Astrocyte (in vitro differentiated cells and primary cell): ENCODE measurements at regions not wholly inside any gene's neighbourhood (a gene's known extent, or its start where the extent isn't known, plus 50 kb on each side); places are given as distances from the start of the nearest gene placed in this dataset.

Experiments used
- EZH2 ChIP-seq: IDR thresholded peaks from 2 replicates; pipeline ENCODE4 v1.6.1; 2012; ENCODE audit warnings: mild to moderate bottlenecking, low read length, inconsistent platforms; ENCODE audit not compliant: insufficient read depth
- TF ChIP-seq, protein P1 (sequence below): IDR thresholded peaks from 2 replicates; pipeline ENCODE4 v1.5.1; 2011; ENCODE audit warnings: low read depth, mild to moderate bottlenecking, inconsistent platforms, low read length, moderate library complexity; ENCODE audit not compliant: insufficient read depth

DNA sequence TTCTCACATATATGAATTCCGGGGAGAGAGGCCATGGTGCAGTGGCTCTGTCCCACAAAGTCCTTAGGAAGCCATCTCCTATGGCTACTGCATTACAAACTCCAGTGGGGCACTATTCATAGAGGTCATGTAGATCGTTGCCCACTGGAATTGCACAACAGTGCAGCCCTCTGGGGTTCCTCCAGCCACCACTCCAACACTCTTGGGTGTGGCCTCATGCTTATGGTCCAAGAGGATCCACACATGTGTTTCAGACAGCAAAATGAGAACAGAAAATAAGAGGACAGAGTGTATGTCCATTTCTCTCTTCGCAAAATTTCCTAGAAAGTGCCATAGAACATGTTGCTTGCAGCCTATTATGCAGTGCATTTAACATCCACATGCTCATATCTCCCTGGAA lies 444.2 kb upstream of the FAM241A start:
- no peak for TF ChIP-seq EZH2
- TF ChIP-seq, protein P1, sequence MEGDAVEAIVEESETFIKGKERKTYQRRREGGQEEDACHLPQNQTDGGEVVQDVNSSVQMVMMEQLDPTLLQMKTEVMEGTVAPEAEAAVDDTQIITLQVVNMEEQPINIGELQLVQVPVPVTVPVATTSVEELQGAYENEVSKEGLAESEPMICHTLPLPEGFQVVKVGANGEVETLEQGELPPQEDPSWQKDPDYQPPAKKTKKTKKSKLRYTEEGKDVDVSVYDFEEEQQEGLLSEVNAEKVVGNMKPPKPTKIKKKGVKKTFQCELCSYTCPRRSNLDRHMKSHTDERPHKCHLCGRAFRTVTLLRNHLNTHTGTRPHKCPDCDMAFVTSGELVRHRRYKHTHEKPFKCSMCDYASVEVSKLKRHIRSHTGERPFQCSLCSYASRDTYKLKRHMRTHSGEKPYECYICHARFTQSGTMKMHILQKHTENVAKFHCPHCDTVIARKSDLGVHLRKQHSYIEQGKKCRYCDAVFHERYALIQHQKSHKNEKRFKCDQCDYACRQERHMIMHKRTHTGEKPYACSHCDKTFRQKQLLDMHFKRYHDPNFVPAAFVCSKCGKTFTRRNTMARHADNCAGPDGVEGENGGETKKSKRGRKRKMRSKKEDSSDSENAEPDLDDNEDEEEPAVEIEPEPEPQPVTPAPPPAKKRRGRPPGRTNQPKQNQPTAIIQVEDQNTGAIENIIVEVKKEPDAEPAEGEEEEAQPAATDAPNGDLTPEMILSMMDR = no peak
